ENCODE measurements at regions not wholly inside any gene's neighbourhood (a gene's known extent, or its start where the extent isn't known, plus 50 kb on each side); places are given as distances from the start of the nearest gene placed in this dataset.

DNA sequence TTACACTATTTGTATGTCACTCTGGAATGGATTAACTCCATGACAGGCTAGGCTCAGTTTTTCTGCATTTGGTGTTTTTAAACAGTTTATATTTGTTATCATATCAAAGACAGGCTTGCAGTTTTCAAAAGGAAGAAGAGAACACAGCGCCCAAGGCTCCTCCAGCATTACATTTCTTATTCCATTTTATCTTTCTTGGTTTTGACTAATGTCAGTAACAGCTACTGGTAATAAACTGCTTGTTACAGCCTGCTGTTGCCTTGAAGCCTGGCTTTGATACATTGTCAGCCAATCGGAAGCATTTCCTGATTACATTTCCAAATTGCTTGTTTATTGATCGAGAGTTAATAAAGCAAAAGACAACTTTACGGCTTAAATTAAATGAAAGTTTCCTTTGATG is 166.0 kb upstream of the MDFIC start:
- intact Hi-C loops (cut with micrococcal nuclease), result no loop called here
- no peaks in the 10 kb centered on the region for H3K4me1 ChIP-seq (ENCODE audit: insufficient read depth, low read length)
- Mint-ChIP-seq H3K4me1 (peaks cover 6 to 12% (median 9%) of the 10 kb centered on the region in 4 donors), H3K4me3 (no peak overlapping the region), H3K9me3 (no peaks in the 10 kb centered on the region), H3K27ac (no peak overlapping the region), H3K36me3 (no peaks in the 10 kb centered on the region), H3K27me3 (no peaks in the 10 kb centered on the region)
- no peak overlapping the region for H3K4me3 ChIP-seq (ENCODE audit: low read length in 2 of 2)
- ChIA-PET POLR2A (ENCODE audit: partially characterized antibody) (no interaction called here), CTCF (ENCODE audit: partially characterized antibody) (no interaction called here)
- H3K9me3 ChIP-seq (ENCODE audit: control insufficient read depth in 1 of 2, low read length in 2 of 2), result no peaks in the 10 kb centered on the region
- no peaks in the 10 kb centered on the region for H3K27me3 ChIP-seq (ENCODE audit: insufficient read depth, low read length)
- no peak for DNase-seq
- no peaks in the 10 kb centered on the region for H3K36me3 ChIP-seq (ENCODE audit: insufficient read depth, low read length)
- H3K27ac ChIP-seq (ENCODE audit: low read depth, low read length), result no peak overlapping the region

DNA sequence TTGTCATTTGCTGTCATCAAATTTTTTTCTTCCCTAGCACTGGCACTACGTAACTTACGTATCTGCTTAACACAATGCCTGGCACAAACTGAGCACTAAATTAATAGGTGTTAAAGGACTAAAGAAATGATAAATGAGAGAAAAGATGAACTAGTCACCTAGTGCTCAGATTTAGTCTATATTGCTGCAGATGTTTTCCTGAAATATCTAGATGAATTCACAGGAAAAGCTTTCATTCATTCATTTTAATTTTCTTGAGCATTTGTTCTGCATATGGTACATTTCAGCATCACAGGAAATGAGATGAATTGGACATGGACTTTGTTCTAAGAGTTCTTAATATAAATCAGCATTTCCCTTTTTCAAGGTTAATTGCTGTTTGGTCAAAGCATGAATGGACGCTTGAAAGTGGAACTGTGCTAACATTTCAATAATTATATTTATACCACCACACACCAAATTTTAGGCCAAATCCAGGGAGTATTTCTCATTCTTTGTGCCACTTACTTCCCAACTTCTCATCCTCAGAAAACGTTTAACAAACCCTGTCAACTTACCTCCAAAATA is 163.2 kb upstream of the MDFIC start:
- CTCF ChIA-PET (ENCODE audit: partially characterized antibody), result no interaction called here
- no peaks in the 10 kb centered on the region for H3K9me3 ChIP-seq (ENCODE audit: control insufficient read depth in 1 of 2, low read length in 2 of 2)

DNA sequence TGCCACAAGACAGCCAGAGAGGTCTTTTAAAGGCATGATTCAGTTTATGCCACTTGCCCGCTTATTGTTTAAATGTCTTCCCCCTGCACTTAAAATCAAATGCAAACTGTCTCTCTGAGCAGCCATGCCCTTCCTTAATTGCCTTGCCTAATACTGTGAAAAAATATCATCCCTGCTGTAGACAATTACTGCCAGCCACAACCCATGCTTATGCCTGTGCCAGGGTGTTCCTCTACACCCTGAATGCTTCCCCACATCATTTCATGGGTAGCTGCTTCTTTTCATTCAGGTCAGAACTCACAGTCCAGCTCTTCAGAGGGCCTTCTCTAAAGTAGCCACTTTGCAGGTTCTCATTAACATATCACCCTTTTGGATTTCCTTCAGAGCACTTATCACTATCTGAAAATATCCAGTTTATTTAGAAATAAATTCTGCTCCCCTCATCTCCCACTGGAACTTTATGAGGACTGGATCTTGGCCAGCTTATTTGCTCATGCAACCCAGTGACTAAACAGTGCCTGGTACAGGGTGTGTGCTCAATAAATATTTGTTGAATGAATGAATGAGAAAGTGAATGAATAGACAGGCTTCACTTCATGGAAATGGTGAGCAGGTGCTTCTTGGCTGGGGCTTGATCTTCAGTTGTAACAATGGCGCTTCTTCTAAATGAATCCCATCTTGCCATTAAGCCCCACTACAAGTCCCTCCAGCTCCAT is 162.4 kb upstream of the MDFIC start:
- ChIA-PET POLR2A (ENCODE audit: partially characterized antibody) (no interaction called here), CTCF (ENCODE audit: partially characterized antibody) (no interaction called here)
- no peak for DNase-seq
- Mint-ChIP-seq H3K36me3 (no peaks in the 10 kb centered on the region), H3K27ac (no peak overlapping the region), H3K27me3 (no peaks in the 10 kb centered on the region), H3K9me3 (peaks cover 0 to 2% (median 0%) of the 10 kb centered on the region in 8 donors), H3K4me3 (no peak overlapping the region), H3K4me1 (no peaks in the 10 kb centered on the region)
- H3K27me3 ChIP-seq (ENCODE audit: insufficient read depth, low read length), result no peaks in the 10 kb centered on the region
- H3K9me3 ChIP-seq (ENCODE audit: control insufficient read depth in 1 of 2, low read length in 2 of 2), result no peaks in the 10 kb centered on the region
- intact Hi-C loops (cut with micrococcal nuclease), result no loop called here
- no peak overlapping the region for H3K4me3 ChIP-seq (ENCODE audit: low read length in 2 of 2)
- H3K4me1 ChIP-seq (ENCODE audit: insufficient read depth, low read length), result no peaks in the 10 kb centered on the region
- H3K27ac ChIP-seq (ENCODE audit: low read depth, low read length), result no peak overlapping the region
- no peaks in the 10 kb centered on the region for H3K36me3 ChIP-seq (ENCODE audit: insufficient read depth, low read length)

More for the DNA sequence above, 163.2 kb upstream of the MDFIC start:
- intact Hi-C loops (cut with micrococcal nuclease), result no loop called here
- Mint-ChIP-seq H3K4me3 (no peak overlapping the region), H3K9me3 (peaks cover 0 to 2% (median 0%) of the 10 kb centered on the region in 8 donors), H3K27me3 (no peaks in the 10 kb centered on the region), H3K4me1 (no peaks in the 10 kb centered on the region), H3K27ac (no peak overlapping the region), H3K36me3 (no peaks in the 10 kb centered on the region)
- H3K4me1 ChIP-seq (ENCODE audit: insufficient read depth, low read length), result no peaks in the 10 kb centered on the region
- H3K4me3 ChIP-seq (ENCODE audit: low read length in 2 of 2), result no peak overlapping the region
- H3K27ac ChIP-seq (ENCODE audit: low read depth, low read length), result no peak overlapping the region
- no peak for DNase-seq
- no peaks in the 10 kb centered on the region for H3K36me3 ChIP-seq (ENCODE audit: insufficient read depth, low read length)
- POLR2A ChIA-PET (ENCODE audit: partially characterized antibody), result no interaction called here
- no peaks in the 10 kb centered on the region for H3K27me3 ChIP-seq (ENCODE audit: insufficient read depth, low read length)

DNA sequence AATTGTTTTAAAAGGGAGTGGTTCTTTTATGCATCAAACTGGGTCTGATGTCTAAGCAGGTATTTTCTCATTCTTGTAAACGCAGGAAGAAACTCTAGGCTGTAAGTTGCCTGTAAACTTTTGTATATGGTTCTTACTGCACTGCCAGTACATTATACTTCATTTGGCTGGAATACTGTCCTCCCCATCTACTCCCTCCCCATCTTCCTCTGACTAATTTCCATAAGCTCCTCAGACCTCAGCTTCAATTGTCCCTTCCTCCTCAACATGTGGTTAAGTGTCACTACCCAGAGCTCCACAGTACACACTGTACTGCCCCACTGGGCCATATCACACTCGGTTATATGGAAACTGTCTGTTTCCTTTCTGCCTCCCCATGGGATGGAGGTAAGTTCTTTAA is 161.4 kb upstream of the MDFIC start:
- Mint-ChIP-seq H3K27ac (no peak overlapping the region), H3K27me3 (no peaks in the 10 kb centered on the region), H3K9me3 (peaks cover 0 to 2% (median 0%) of the 10 kb centered on the region in 8 donors), H3K4me1 (no peaks in the 10 kb centered on the region), H3K4me3 (no peak overlapping the region), H3K36me3 (no peaks in the 10 kb centered on the region)
- POLR2A ChIA-PET (ENCODE audit: partially characterized antibody), result no interaction called here
- no peak overlapping the region for H3K4me3 ChIP-seq (ENCODE audit: low read length in 2 of 2)
- no peaks in the 10 kb centered on the region for H3K4me1 ChIP-seq (ENCODE audit: insufficient read depth, low read length)
- H3K9me3 ChIP-seq (ENCODE audit: control insufficient read depth in 1 of 2, low read length in 2 of 2), result no peaks in the 10 kb centered on the region
- H3K27ac ChIP-seq (ENCODE audit: low read depth, low read length), result no peak overlapping the region
- H3K27me3 ChIP-seq (ENCODE audit: insufficient read depth, low read length), result no peaks in the 10 kb centered on the region
- H3K36me3 ChIP-seq (ENCODE audit: insufficient read depth, low read length), result no peaks in the 10 kb centered on the region
- CTCF ChIA-PET (ENCODE audit: partially characterized antibody), result no interaction called here
- no peak for DNase-seq
- intact Hi-C loops (cut with micrococcal nuclease), result no loop called here

DNA sequence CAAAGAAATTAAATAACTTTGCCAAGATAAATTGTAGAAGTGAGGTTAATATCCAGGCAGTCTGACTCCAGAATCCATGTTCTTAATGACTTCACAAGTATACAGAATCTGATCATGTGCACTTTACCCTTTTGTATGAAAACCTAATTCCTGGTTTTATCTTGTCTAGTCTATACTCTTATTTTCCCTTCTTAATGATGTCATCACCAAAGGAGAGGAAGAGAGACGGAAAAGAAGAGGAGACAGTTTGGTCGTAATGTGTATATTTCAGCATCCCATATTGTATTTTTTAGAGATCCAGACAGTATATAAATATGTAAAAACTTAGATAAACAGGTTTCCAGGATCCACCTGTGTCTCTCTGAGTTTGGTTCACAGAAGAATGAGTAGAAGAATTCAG is 159.9 kb upstream of the MDFIC start:
- no peaks in the 10 kb centered on the region for H3K36me3 ChIP-seq (ENCODE audit: insufficient read depth, low read length)

DNA sequence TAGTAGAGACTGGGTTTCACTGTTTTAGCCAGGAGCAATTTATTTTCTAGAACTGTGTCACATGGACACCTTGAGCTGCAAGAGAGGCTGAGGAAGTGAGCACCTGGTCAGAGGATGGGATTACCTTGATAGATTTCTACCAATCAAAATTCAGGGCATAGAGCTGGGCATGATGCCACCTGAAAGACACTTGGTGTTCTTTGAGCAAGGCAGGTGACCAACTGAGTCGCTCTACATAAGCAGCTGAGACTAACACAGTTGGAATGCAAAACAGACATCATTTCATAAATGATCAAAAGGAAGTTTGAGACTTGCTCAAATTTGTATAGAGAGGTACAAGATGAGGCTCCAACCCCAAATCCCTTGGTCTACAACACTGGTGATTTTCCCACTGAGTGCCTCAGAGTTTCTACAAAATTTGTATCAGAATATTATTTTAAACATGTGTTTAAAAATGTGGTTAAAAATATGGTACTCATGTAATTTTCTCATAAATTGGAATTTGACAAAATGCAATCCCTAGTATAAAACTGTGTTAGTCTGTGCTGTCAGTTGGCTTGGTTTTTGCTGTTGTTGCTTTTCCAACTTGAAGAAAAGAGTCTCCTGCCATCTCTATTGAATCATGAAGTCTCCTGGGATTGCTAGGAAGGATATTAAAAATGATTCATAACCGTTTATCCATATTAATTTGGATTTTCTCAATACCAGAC is 156.4 kb upstream of the MDFIC start:
- no peaks in the 10 kb centered on the region for H3K4me1 Mint-ChIP-seq
- no peaks in the 10 kb centered on the region for H3K36me3 Mint-ChIP-seq
- peaks cover 0 to 2% (median 0%) of the 10 kb centered on the region in 8 donors for H3K9me3 Mint-ChIP-seq
- ChIA-PET POLR2A (ENCODE audit: partially characterized antibody) (no interaction called here), CTCF (ENCODE audit: partially characterized antibody) (no interaction called here)
- H3K4me3 ChIP-seq (ENCODE audit: low read length in 2 of 2), result no peak overlapping the region
- H3K36me3 ChIP-seq (ENCODE audit: insufficient read depth, low read length), result no peaks in the 10 kb centered on the region
- no peak overlapping the region for H3K4me3 Mint-ChIP-seq
- no peaks in the 10 kb centered on the region for H3K9me3 ChIP-seq (ENCODE audit: control insufficient read depth in 1 of 2, low read length in 2 of 2)
- no peak for DNase-seq
- no peak overlapping the region for H3K27ac ChIP-seq (ENCODE audit: low read depth, low read length)
- intact Hi-C loops (cut with micrococcal nuclease), result no loop called here
- no peak overlapping the region for H3K27ac Mint-ChIP-seq
- H3K27me3 Mint-ChIP-seq, result peaks cover 0 to 4% of the 10 kb centered on the region in 2 donors
- no peaks in the 10 kb centered on the region for H3K27me3 ChIP-seq (ENCODE audit: insufficient read depth, low read length)
- H3K4me1 ChIP-seq (ENCODE audit: insufficient read depth, low read length), result no peaks in the 10 kb centered on the region

More for the DNA sequence above, 159.9 kb upstream of the MDFIC start:
- Mint-ChIP-seq H3K27me3 (no peaks in the 10 kb centered on the region), H3K9me3 (peaks cover 0 to 2% (median 0%) of the 10 kb centered on the region in 8 donors), H3K27ac (no peak overlapping the region), H3K4me3 (no peak overlapping the region), H3K4me1 (no peaks in the 10 kb centered on the region), H3K36me3 (no peaks in the 10 kb centered on the region)
- H3K9me3 ChIP-seq (ENCODE audit: control insufficient read depth in 1 of 2, low read length in 2 of 2), result no peaks in the 10 kb centered on the region
- POLR2A ChIA-PET (ENCODE audit: partially characterized antibody), result no interaction called here
- intact Hi-C loops (cut with micrococcal nuclease), result no loop called here
- H3K27ac ChIP-seq (ENCODE audit: low read depth, low read length), result no peak overlapping the region
- no peaks in the 10 kb centered on the region for H3K27me3 ChIP-seq (ENCODE audit: insufficient read depth, low read length)
- H3K4me1 ChIP-seq (ENCODE audit: insufficient read depth, low read length), result no peaks in the 10 kb centered on the region
- DNase-seq, result no peak
- CTCF ChIA-PET (ENCODE audit: partially characterized antibody), result no interaction called here
- H3K4me3 ChIP-seq (ENCODE audit: low read length in 2 of 2), result no peak overlapping the region

DNA sequence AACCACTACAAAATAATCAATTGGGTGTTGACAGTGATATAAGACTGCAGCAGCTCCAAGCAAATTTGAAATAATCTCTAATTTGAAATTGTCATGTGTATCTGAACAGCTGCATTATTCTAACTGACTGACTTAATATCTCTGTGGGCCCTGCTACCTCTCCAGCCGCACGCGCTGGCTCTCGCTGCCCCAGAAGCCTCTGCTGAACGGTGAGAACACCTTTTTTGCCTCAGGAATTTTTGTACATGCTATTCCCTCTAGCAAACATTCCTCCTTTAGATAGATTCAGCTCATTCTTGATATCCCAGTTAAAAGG is 155.9 kb upstream of the MDFIC start:
- intact Hi-C loops (cut with micrococcal nuclease), result no loop called here
- Histone ChIP-seq H3K4me3 (ENCODE audit: low read length in 2 of 2) (no peak overlapping the region), H3K4me1 (ENCODE audit: insufficient read depth, low read length) (no peaks in the 10 kb centered on the region), H3K36me3 (ENCODE audit: insufficient read depth, low read length) (no peaks in the 10 kb centered on the region), H3K9me3 (ENCODE audit: control insufficient read depth in 1 of 2, low read length in 2 of 2) (no peaks in the 10 kb centered on the region), H3K27me3 (ENCODE audit: insufficient read depth, low read length) (no peaks in the 10 kb centered on the region), H3K27ac (ENCODE audit: low read depth, low read length) (no peak overlapping the region)
- Mint-ChIP-seq H3K4me3 (no peak overlapping the region), H3K27ac (no peak overlapping the region), H3K27me3 (peaks cover 0 to 4% of the 10 kb centered on the region in 2 donors), H3K36me3 (no peaks in the 10 kb centered on the region), H3K4me1 (no peaks in the 10 kb centered on the region), H3K9me3 (peaks cover 0 to 2% (median 0%) of the 10 kb centered on the region in 8 donors)
- ChIA-PET CTCF (ENCODE audit: partially characterized antibody) (no interaction called here), POLR2A (ENCODE audit: partially characterized antibody) (no interaction called here)
- DNase-seq, result no peak
